IMR-90 (cell line): ENCODE measurements at regions not wholly inside any gene's neighbourhood (a gene's known extent, or its start where the extent isn't known, plus 50 kb on each side); places are given as distances from the start of the nearest gene placed in this dataset.

Experiments used
- BHLHE40 ChIP-seq: fragments of 150-350 bp; IDR thresholded peaks from 2 replicates; pipeline ENCODE4 v1.6.1; 2016; ENCODE audit warnings: mild to moderate bottlenecking, low read depth, low read length
- CEBPB ChIP-seq: IDR thresholded peaks from 2 replicates; pipeline ENCODE4 v1.6.1; 2012; ENCODE audit warnings: low read depth, low read length, improper control_type of control experiment
- CHD1 ChIP-seq: IDR thresholded peaks from 2 replicates; pipeline ENCODE4 v1.6.1; 2012; ENCODE audit warnings: low read depth, low read length, improper control_type of control experiment
- CTCF ChIP-seq: conservative IDR thresholded peaks from 2 replicates; pipeline ENCODE4 v1.5.1; 2012; ENCODE audit warnings: mild to moderate bottlenecking, low read depth, low read length, improper control_type of control experiment
- MAFK ChIP-seq: IDR thresholded peaks from 2 replicates; pipeline ENCODE4 v1.6.1; 2012; ENCODE audit warnings: low read depth, low read length, improper control_type of control experiment
- MAZ ChIP-seq: IDR thresholded peaks from 2 replicates; pipeline ENCODE4 v1.6.1; 2012; ENCODE audit warnings: low read depth, mild to moderate bottlenecking, low read length, improper control_type of control experiment, moderate library complexity, borderline replicate concordance
- MXI1 ChIP-seq: IDR thresholded peaks from 2 replicates; pipeline ENCODE4 v1.6.1; 2012; ENCODE audit warnings: low read depth, mild to moderate bottlenecking, low read length, moderate library complexity, borderline replicate concordance
- NFE2L2 ChIP-seq: fragments of 150-350 bp; IDR thresholded peaks from 2 replicates; pipeline ENCODE4 v1.6.1; 2016; ENCODE audit warnings: low read depth, mild to moderate bottlenecking, low read length
- POLR2A ChIP-seq: IDR thresholded peaks from 2 replicates; pipeline ENCODE4 v1.6.1; 2012; ENCODE audit warnings: mild to moderate bottlenecking, low read depth, low read length
- RAD21 ChIP-seq: IDR thresholded peaks from 2 replicates; pipeline ENCODE4 v1.6.1; 2012; ENCODE audit warnings: low read length, improper control_type of control experiment
- SMC3 ChIP-seq: fragments of 150-350 bp; IDR thresholded peaks from 2 replicates; pipeline ENCODE4 v1.6.1; 2016; ENCODE audit warnings: low read depth, mild to moderate bottlenecking, antibody characterized with exemption, low read length, moderate library complexity
- USF2 ChIP-seq: fragments of 150-350 bp; IDR thresholded peaks from 2 replicates; pipeline ENCODE4 v1.6.1; 2017; ENCODE audit warnings: mild to moderate bottlenecking, antibody characterized with exemption, low read length, low read depth

DNA sequence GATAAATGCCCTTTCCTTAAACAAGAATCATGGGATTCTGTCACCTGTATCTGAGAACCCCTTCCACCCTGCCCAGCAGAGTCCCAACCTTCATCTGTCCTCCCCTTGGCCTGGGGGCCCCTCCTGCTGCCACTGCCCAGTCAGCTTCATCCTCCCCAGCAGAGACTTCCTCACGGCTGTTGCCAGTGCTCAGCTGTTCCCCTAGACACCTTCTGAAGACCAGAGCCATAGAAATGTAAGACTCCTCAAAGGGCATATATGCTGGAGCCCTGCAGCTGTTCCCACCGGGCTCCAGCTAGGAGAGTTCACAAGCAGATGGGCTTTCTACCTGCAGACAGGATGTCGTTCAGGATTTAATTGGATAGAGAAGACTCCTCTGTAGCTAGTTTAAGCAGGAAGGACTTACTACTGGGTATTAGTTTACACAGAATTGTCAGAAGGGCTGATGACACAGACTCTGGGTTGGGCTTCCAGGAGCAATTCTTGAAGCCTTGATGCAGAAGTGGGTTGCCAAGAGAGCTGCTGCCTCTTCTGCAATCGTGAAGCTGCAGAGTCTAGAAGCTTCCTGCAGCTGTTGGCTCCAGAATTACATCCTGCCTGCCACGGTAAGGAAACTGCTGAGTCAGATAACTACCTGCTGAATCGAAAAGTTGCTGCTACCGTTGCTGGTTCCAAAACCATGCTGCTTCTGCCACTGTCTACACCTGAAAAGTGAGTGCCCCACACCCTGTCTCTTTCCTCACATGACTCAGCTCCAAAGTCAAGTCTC is 57.1 kb upstream of the MLN start:
- TF ChIP-seq RAD21 (no peak), CTCF (no peak), CEBPB (no peak), MAZ (no peak), MXI1 (no peak), POLR2A (no peak), BHLHE40 (no peak), USF2 (no peak), NFE2L2 (no peak), CHD1 (no peak), SMC3 (no peak), MAFK (peak; percentile 91)
